H1 (cell line): ENCODE measurements at regions not wholly inside any gene's neighbourhood (a gene's known extent, or its start where the extent isn't known, plus 50 kb on each side); places are given as distances from the start of the nearest gene placed in this dataset.

Experiments used
- CTCF ChIA-PET: fragments of 300-600 bp; sonication (Branson Sonifier 250); formaldehyde crosslinking; loops from one replicate; lab custom pipeline; 2021; ENCODE audit not compliant: partially characterized antibody; lab: Charles Lee
- POLR2A ChIA-PET: fragments of 300-600 bp; sonication (Branson Sonifier 250); formaldehyde crosslinking; loops from one replicate; lab custom pipeline; 2021; ENCODE audit warnings: inconsistent platforms; ENCODE audit not compliant: partially characterized antibody; lab: Charles Lee
- DNase-seq, 2 experiments: peaks; one replicate each; pipeline versions ENCODE4 v3.0.0 to v3.0.0-alpha.2; 2010 to 2022; ENCODE audit warnings: low spot score in 2 of 2, low read depth in 1 of 2, mixed read lengths in 1 of 2
- FAIRE-seq: peaks from 2 replicates; lab custom pipeline; 2011; peaks lifted over from hg19 to GRCh38; lab: Jason Lieb, UNC
- H2AFZ ChIP-seq: 2 replicates; pipeline ENCODE4 v1.8.1; 2012; ENCODE audit warnings: low read length, inconsistent platforms
- H2AK5ac ChIP-seq: 2 replicates; pipeline ENCODE4 v1.6.1; 2013; ENCODE audit warnings: low read depth, low read length
- H2BK120ac ChIP-seq: replicated peaks from 2 replicates; pipeline ENCODE3; 2013; ENCODE audit warnings: low read depth, low read length, inconsistent platforms
- H2BK12ac ChIP-seq: 2 replicates; pipeline ENCODE4 v1.6.1; 2013; ENCODE audit warnings: low read depth, low read length
- H2BK15ac ChIP-seq: 2 replicates; pipeline ENCODE4 v1.6.1; 2013; ENCODE audit warnings: low read length
- H2BK20ac ChIP-seq: 2 replicates; pipeline ENCODE4 v1.6.1; 2013; ENCODE audit warnings: low read length
- H2BK5ac ChIP-seq: 2 replicates; pipeline ENCODE4 v1.6.1; 2013; ENCODE audit warnings: low read depth, low read length
- H3K14ac ChIP-seq: 2 replicates; pipeline ENCODE4 v1.6.1; 2013; ENCODE audit warnings: inconsistent platforms; ENCODE audit not compliant: insufficient read length
- H3K18ac ChIP-seq: 2 replicates; pipeline ENCODE4 v1.6.1; 2013; ENCODE audit warnings: low read length; ENCODE audit errors: extremely low read depth
- H3K23ac ChIP-seq: 2 replicates; pipeline ENCODE4 v1.6.1; 2013; ENCODE audit warnings: inconsistent platforms; ENCODE audit not compliant: insufficient read length
- H3K23me2 ChIP-seq: 2 replicates; pipeline ENCODE4 v1.6.1; 2013; ENCODE audit warnings: low read depth, low read length
- H3K27ac ChIP-seq: 2 replicates; pipeline ENCODE4 v1.6.1; 2011; ENCODE audit warnings: low read depth, low read length, inconsistent platforms
- H3K27me3 ChIP-seq, 4 experiments: replicated peaks in 1 of 4; 1 replicate in 1 of 4; 2 replicates in 3 of 4; pipeline versions ENCODE4 v1.6.1 to v1.8.1; 2011 to 2013; ENCODE audit warnings: low read length in 3 of 4, mild to moderate bottlenecking in 3 of 4, inconsistent platforms in 2 of 4, mixed read lengths in 2 of 4, moderate library complexity in 1 of 4; ENCODE audit not compliant: control insufficient read depth in 3 of 4, insufficient read depth in 3 of 4; ENCODE audit errors: extremely low read depth in 1 of 4
- H3K36me3 ChIP-seq, 4 experiments: 2 replicates each; pipeline versions ENCODE4 v1.6.1 to v1.8.1; 2011 to 2013; ENCODE audit warnings: mild to moderate bottlenecking in 4 of 4, low read length in 3 of 4, moderate library complexity in 2 of 4, control low read depth in 1 of 4, inconsistent platforms in 1 of 4; ENCODE audit not compliant: insufficient read depth in 4 of 4, control insufficient read depth in 2 of 4
- H3K4ac ChIP-seq: replicated peaks from 2 replicates; pipeline ENCODE3; 2013; ENCODE audit warnings: low read length, low read depth, mixed read lengths, inconsistent platforms; ENCODE audit not compliant: insufficient read length
- H3K4me1 ChIP-seq, 4 experiments: replicated peaks in 1 of 4; 1 replicate in 1 of 4; 2 replicates in 3 of 4; pipeline versions ENCODE4 v1.6.1 to v1.8.1; 2011 to 2013; ENCODE audit warnings: low read length in 3 of 4, inconsistent platforms in 2 of 4, mixed read lengths in 1 of 4; ENCODE audit not compliant: insufficient read depth in 4 of 4, control insufficient read depth in 3 of 4
- H3K4me2 ChIP-seq, 2 experiments: 2 replicates each; pipeline versions ENCODE4 v1.6.1 to v1.8.1; 2011 to 2013; ENCODE audit warnings: low read depth in 2 of 2, low read length in 2 of 2, control low read depth in 1 of 2, inconsistent platforms in 1 of 2, mild to moderate bottlenecking in 1 of 2; ENCODE audit not compliant: insufficient read depth in 1 of 2
- H3K4me3 ChIP-seq, 4 experiments: fragments of 200-600, 300-600 bp in 1 of 4; sonication (generic), shearing (Covaris generic), sonication (Bioruptor Twin) in 1 of 4; 2 replicates each; pipeline versions ENCODE4 v1.5.1 to v1.8.1; 2011 to 2016; ENCODE audit warnings: low read length in 4 of 4, low read depth in 3 of 4, control low read depth in 2 of 4, inconsistent platforms in 2 of 4, mild to moderate bottlenecking in 2 of 4, mixed read lengths in 1 of 4, moderate library complexity in 1 of 4; ENCODE audit not compliant: insufficient read depth in 2 of 4; ENCODE audit errors: extremely low read depth in 1 of 4
- H3K56ac ChIP-seq: replicated peaks from 2 replicates; pipeline ENCODE3; 2013; ENCODE audit warnings: low read depth, mild to moderate bottlenecking, mixed read lengths, low read length, inconsistent platforms; ENCODE audit not compliant: insufficient read length
- H3K79me1 ChIP-seq: 2 replicates; pipeline ENCODE4 v1.6.1; 2013; ENCODE audit warnings: low read depth, low read length, control low read depth
- H3K79me2 ChIP-seq, 2 experiments: 2 replicates each; pipeline versions ENCODE4 v1.6.1 to v1.8.1; 2012 to 2013; ENCODE audit warnings: low read length in 2 of 2, mild to moderate bottlenecking in 2 of 2, inconsistent platforms in 1 of 2; ENCODE audit not compliant: insufficient read depth in 2 of 2, control insufficient read depth in 1 of 2
- H3K9ac ChIP-seq, 4 experiments: replicated peaks in 1 of 4; 1 replicate in 1 of 4; 2 replicates in 3 of 4; pipeline versions ENCODE4 v1.6.1 to v1.8.1; 2011 to 2013; ENCODE audit warnings: low read depth in 3 of 4, low read length in 3 of 4, control low read depth in 2 of 4, mild to moderate bottlenecking in 2 of 4, moderate library complexity in 2 of 4, inconsistent platforms in 1 of 4; ENCODE audit errors: extremely low read depth in 1 of 4
- H3K9me3 ChIP-seq, 2 experiments: 2 replicates each; pipeline versions ENCODE4 v1.6.1 to v1.8.1; 2012 to 2013; ENCODE audit warnings: mild to moderate bottlenecking in 2 of 2, moderate library complexity in 2 of 2, control low read depth in 1 of 2, inconsistent platforms in 1 of 2, low read depth in 1 of 2, low read length in 1 of 2, mixed read lengths in 1 of 2; ENCODE audit not compliant: insufficient read depth in 2 of 2
- H4K20me1 ChIP-seq, 2 experiments: replicated peaks in 1 of 2; 2 replicates each; pipeline versions ENCODE3 to v1.8.1; 2011 to 2013; ENCODE audit warnings: inconsistent platforms in 2 of 2, low read length in 2 of 2, mild to moderate bottlenecking in 1 of 2; ENCODE audit not compliant: insufficient read depth in 2 of 2, control insufficient read depth in 1 of 2
- H4K5ac ChIP-seq: 2 replicates; pipeline ENCODE4 v1.6.1; 2013; ENCODE audit warnings: low read length, low read depth, mixed read lengths, inconsistent platforms; ENCODE audit not compliant: insufficient read length
- H4K8ac ChIP-seq: 2 replicates; pipeline ENCODE4 v1.8.0; 2013; ENCODE audit warnings: mild to moderate bottlenecking, moderate library complexity, low read length, inconsistent platforms; ENCODE audit not compliant: insufficient read depth; ENCODE audit errors: extremely low read depth
- H4K91ac ChIP-seq: replicated peaks from 2 replicates; pipeline ENCODE3; 2013; ENCODE audit warnings: low read length, mixed read lengths, inconsistent platforms; ENCODE audit not compliant: insufficient read length
- BRCA1 ChIP-seq: IDR thresholded peaks from 2 replicates; pipeline ENCODE4 v1.6.1; 2012; ENCODE audit warnings: low read depth, low read length, improper control_type of control experiment
- CHD1 ChIP-seq: IDR thresholded peaks from 2 replicates; pipeline ENCODE4 v1.6.1; 2012; ENCODE audit warnings: low read depth, low read length, improper control_type of control experiment
- CTCF ChIP-seq, 3 experiments: IDR thresholded peaks; 1 replicate in 2 of 3; 2 replicates in 1 of 3; pipeline versions ENCODE4 v1.5.1 to v1.6.1; 2011; ENCODE audit warnings: low read length in 3 of 3, mild to moderate bottlenecking in 3 of 3, inconsistent platforms in 2 of 3, low read depth in 1 of 3, moderate library complexity in 1 of 3; ENCODE audit not compliant: insufficient read depth in 1 of 3; ENCODE audit errors: control extremely low read depth in 1 of 3
- EGR1 ChIP-seq: IDR thresholded peaks from 2 replicates; pipeline ENCODE4 v1.6.1; 2011; ENCODE audit warnings: low read depth, low read length, borderline replicate concordance
- JUND ChIP-seq: IDR thresholded peaks from 2 replicates; pipeline ENCODE4 v1.6.1; 2011; ENCODE audit warnings: mild to moderate bottlenecking, improper control_type of control experiment, low read length
- NRF1 ChIP-seq: IDR thresholded peaks from 2 replicates; pipeline ENCODE4 v1.6.1; 2011; ENCODE audit warnings: mild to moderate bottlenecking, low read depth, low read length, improper control_type of control experiment
- PHF8 ChIP-seq: fragments of 200-600 bp; sonication (generic); conservative IDR thresholded peaks from 2 replicates; pipeline ENCODE4 v1.7.1; 2012; ENCODE audit warnings: low read depth, mild to moderate bottlenecking, inconsistent platforms, low read length, moderate library complexity
- SP4 ChIP-seq: IDR thresholded peaks from 2 replicates; pipeline ENCODE4 v1.6.1; 2012; ENCODE audit warnings: low read length, inconsistent platforms
- SRF ChIP-seq: IDR thresholded peaks from 2 replicates; pipeline ENCODE4 v1.6.1; 2011; ENCODE audit warnings: mild to moderate bottlenecking, low read depth, low read length, moderate library complexity
- TAF1 ChIP-seq: IDR thresholded peaks from 2 replicates; pipeline ENCODE4 v1.6.1; 2011; ENCODE audit warnings: mild to moderate bottlenecking, low read depth, low read length
- WGBS, 2 experiments: shearing (Covaris generic) in 1 of 2; methylation state at CpG; one replicate each; pipeline versions ENCODE4 v1.1.6 to v1.1.7; 2013 to 2015; ENCODE audit warnings: low lambda C conversion rate in 2 of 2, mixed read lengths in 2 of 2, inconsistent platforms in 1 of 2, low coverage in 1 of 2, missing lambda C conversion rate in 1 of 2; ENCODE audit not compliant: insufficient replicate concordance in 2 of 2, insufficient coverage in 1 of 2, insufficient read length in 1 of 2; ENCODE audit errors: extremely low coverage in 1 of 2, missing lambda C conversion rate in 1 of 2; 5-methylcytosine and 5-hydroxymethylcytosine counted together
- TF ChIP-seq, protein P1 (sequence below): IDR thresholded peaks from 2 replicates; pipeline ENCODE4 v1.6.1; 2012; ENCODE audit warnings: inconsistent platforms

DNA sequence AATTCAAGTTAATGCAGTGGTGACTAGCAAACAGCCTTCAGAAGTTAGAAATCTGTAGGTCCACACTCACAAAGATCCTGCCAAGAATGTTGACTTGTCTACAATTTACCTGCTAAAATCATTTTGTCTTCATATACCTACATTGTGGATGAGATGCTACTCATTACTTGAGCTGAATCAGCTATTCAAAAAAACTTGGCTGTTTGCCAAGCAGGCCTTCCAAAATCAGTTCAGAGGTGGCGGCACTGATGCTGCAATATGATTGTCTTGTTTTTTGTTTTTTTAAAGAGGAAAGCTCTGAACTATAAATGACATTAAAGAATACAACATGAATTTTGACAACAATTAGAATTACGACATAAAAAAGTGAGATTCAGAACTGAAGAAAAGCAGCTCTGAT lies 354.7 kb upstream of the KHDRBS2 start:
- no peaks in the 10 kb centered on the region for H3K79me2 ChIP-seq
- CTCF ChIA-PET = no interaction called here

More for the DNA sequence above, 354.7 kb upstream of the KHDRBS2 start:
- FAIRE-seq = no peak
- no peaks in the 10 kb centered on the region for H4K20me1 ChIP-seq
- no peak overlapping the region for H3K4me2 ChIP-seq
- no peaks in the 10 kb centered on the region for H3K23me2 ChIP-seq
- H3K4me1 ChIP-seq = no peaks in the 10 kb centered on the region
- no peak overlapping the region for H3K56ac ChIP-seq
- H3K4ac ChIP-seq = no peak overlapping the region
- peaks cover 16 to 20% of the 10 kb centered on the region in 2 experiments; a peak in 3 of 4 replicates for H3K9me3 ChIP-seq
- no peak overlapping the region for H4K8ac ChIP-seq
- no peak overlapping the region for H2BK15ac ChIP-seq
- H3K23ac ChIP-seq = no peak overlapping the region
- no peak overlapping the region for H3K18ac ChIP-seq
- H2BK120ac ChIP-seq = no peak overlapping the region
- H4K5ac ChIP-seq = no peak overlapping the region
- 72% methylated on average over 2 of the region's 2 CpGs; no CpG with 5 or more reads in 1 of the 2 experiments for WGBS, 2 experiments
- no peak overlapping the region for H3K9ac ChIP-seq
- H3K4me3 ChIP-seq = no peak overlapping the region
- POLR2A ChIA-PET = no interaction called here
- H2AFZ ChIP-seq = no peak overlapping the region
- H3K14ac ChIP-seq = no peak overlapping the region
- no peaks in the 10 kb centered on the region for H3K79me1 ChIP-seq
- H2AK5ac ChIP-seq = no peak overlapping the region
- TF ChIP-seq TAF1 (no peak), SRF (no peak), CTCF (IDR thresholded peaks at IDR 0.05; ENCODE audit: control extremely low read depth in 1 of 3, insufficient read depth in 1 of 3, low read depth in 1 of 3, low read length in 3 of 3) (no peak), SP4 (no peak), JUND (no peak), CHD1 (no peak), BRCA1 (no peak), EGR1 (no peak), PHF8 (no peak), NRF1 (no peak)
- TF ChIP-seq, protein P1, sequence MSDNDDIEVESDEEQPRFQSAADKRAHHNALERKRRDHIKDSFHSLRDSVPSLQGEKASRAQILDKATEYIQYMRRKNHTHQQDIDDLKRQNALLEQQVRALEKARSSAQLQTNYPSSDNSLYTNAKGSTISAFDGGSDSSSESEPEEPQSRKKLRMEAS = no peak
- H2BK12ac ChIP-seq = no peak overlapping the region
- no peaks in the 10 kb centered on the region for H3K27me3 ChIP-seq
- no peak overlapping the region for H4K91ac ChIP-seq
- no peak overlapping the region for H2BK5ac ChIP-seq
- no peaks in the 10 kb centered on the region for H3K36me3 ChIP-seq
- DNase-seq = no peak
- H2BK20ac ChIP-seq = no peak overlapping the region
- no peak overlapping the region for H3K27ac ChIP-seq
